ENCODE measurements at regions not wholly inside any gene's neighbourhood (a gene's known extent, or its start where the extent isn't known, plus 50 kb on each side); places are given as distances from the start of the nearest gene placed in this dataset.

- TF ChIP-seq, protein P1, sequence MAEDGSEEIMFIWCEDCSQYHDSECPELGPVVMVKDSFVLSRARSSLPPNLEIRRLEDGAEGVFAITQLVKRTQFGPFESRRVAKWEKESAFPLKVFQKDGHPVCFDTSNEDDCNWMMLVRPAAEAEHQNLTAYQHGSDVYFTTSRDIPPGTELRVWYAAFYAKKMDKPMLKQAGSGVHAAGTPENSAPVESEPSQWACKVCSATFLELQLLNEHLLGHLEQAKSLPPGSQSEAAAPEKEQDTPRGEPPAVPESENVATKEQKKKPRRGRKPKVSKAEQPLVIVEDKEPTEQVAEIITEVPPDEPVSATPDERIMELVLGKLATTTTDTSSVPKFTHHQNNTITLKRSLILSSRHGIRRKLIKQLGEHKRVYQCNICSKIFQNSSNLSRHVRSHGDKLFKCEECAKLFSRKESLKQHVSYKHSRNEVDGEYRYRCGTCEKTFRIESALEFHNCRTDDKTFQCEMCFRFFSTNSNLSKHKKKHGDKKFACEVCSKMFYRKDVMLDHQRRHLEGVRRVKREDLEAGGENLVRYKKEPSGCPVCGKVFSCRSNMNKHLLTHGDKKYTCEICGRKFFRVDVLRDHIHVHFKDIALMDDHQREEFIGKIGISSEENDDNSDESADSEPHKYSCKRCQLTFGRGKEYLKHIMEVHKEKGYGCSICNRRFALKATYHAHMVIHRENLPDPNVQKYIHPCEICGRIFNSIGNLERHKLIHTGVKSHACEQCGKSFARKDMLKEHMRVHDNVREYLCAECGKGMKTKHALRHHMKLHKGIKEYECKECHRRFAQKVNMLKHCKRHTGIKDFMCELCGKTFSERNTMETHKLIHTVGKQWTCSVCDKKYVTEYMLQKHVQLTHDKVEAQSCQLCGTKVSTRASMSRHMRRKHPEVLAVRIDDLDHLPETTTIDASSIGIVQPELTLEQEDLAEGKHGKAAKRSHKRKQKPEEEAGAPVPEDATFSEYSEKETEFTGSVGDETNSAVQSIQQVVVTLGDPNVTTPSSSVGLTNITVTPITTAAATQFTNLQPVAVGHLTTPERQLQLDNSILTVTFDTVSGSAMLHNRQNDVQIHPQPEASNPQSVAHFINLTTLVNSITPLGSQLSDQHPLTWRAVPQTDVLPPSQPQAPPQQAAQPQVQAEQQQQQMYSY (CRISPR knock-in tag; IDR thresholded peaks at IDR 0.05): no peak
- TF ChIP-seq, protein P2, sequence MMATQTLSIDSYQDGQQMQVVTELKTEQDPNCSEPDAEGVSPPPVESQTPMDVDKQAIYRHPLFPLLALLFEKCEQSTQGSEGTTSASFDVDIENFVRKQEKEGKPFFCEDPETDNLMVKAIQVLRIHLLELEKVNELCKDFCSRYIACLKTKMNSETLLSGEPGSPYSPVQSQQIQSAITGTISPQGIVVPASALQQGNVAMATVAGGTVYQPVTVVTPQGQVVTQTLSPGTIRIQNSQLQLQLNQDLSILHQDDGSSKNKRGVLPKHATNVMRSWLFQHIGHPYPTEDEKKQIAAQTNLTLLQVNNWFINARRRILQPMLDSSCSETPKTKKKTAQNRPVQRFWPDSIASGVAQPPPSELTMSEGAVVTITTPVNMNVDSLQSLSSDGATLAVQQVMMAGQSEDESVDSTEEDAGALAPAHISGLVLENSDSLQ (IDR thresholded peaks at IDR 0.05): no peak
These were observed 617.0 kb upstream of the NR5A2 start (continued) for GRCh38 chr1:199410462-199410861.

DNA sequence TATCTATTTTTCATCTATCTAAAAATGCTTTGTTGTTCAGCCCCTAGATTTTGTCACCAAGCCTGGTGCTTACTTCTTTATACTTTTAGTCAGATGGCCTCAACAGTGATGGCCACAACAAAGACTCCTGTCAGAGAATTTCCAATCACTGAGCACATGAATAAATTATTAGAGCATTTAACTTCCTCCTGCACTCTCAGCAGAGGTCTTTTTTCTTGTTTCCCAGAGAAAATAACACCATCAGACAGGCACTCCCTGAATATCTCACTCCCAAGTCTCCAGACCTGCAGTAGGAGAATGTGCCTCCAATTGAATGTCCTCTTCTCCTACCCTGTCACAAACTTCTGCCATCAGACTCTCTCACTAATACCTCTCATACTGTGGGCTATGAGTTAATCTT, 616.0 kb upstream of the NR5A2 start:
- no peak overlapping the region for H3K27ac ChIP-seq (ENCODE audit: control insufficient read depth, insufficient read depth)
- no peaks in the 10 kb centered on the region for H3K36me3 ChIP-seq (ENCODE audit: control insufficient read depth in 2 of 2, insufficient read depth in 2 of 2, low read length in 1 of 2)
- ChIA-PET POLR2A (no interaction called here), RAD21 (ENCODE audit: unreplicated experiment) (no interaction called here), SMC1A (ENCODE audit: uncharacterized antibody, unreplicated experiment) (no interaction called here), CTCF (interaction anchor here (1.0 kb wide), 1 partner anchor 50 kb away, joined by 3 read pairs; no protein-coding TSS in a partner anchor)
- no peaks in the 10 kb centered on the region; the same call in 2 of the 3 replicates for H3K9me3 ChIP-seq (replicated peaks; ENCODE audit: control insufficient read depth, insufficient read depth, low read length)
- no peak overlapping the region for H3K4me3 ChIP-seq
- H2AFZ ChIP-seq (ENCODE audit: control insufficient read depth, low read depth, low read length): no peak overlapping the region
- FAIRE-seq (no peak), DNase-seq (ENCODE audit: low read depth, low spot score) (no peak), ATAC-seq (no peak)
- no peaks in the 10 kb centered on the region for H3K4me1 ChIP-seq (ENCODE audit: control insufficient read depth, insufficient read depth, low read length)
- no peaks in the 10 kb centered on the region for H3K79me2 ChIP-seq (ENCODE audit: control insufficient read depth, insufficient read depth, low read length)
- H3K9ac ChIP-seq (ENCODE audit: control insufficient read depth, insufficient read depth, low read length): no peak overlapping the region
- no peaks in the 10 kb centered on the region for H3K27me3 ChIP-seq (replicated peaks in 1 of 2; ENCODE audit: control insufficient read depth in 2 of 2, insufficient read depth in 2 of 2, low read length in 1 of 2)
- BruUV-seq (replicated peaks): no TSS peak
- H4K20me1 ChIP-seq (ENCODE audit: control insufficient read depth, insufficient read depth): no peaks in the 10 kb centered on the region
- no peak overlapping the region for H3K4me2 ChIP-seq (ENCODE audit: control insufficient read depth, insufficient read depth)
- intact Hi-C loops (cut with micrococcal nuclease; ENCODE audit: unreplicated experiment) (no loop called here), in situ Hi-C loops (cut with MboI) (no loop called here)
- TF ChIP-seq CBX3 (IDR thresholded peaks at IDR 0.05; ENCODE audit: borderline replicate concordance, low read depth) (no peak), E4F1 (IDR thresholded peaks at IDR 0.05; ENCODE audit: borderline replicate concordance, partially characterized antibody) (no peak), TARDBP (IDR thresholded peaks at IDR 0.05; ENCODE audit: borderline replicate concordance) (no peak), RELA (IDR thresholded peaks at IDR 0.05; ENCODE audit: borderline replicate concordance, partially characterized antibody) (no peak), RCOR1 (conservative IDR thresholded peaks at IDR 0.05; ENCODE audit: low read depth, low read length) (no peak), SREBF2 (IDR thresholded peaks at IDR 0.05; ENCODE audit: low read length) (no peak), CEBPB (IDR thresholded peaks at IDR 0.05; ENCODE audit: borderline replicate concordance in 1 of 2, low read depth in 2 of 2, low read length in 2 of 2) (no peak)
- TF ChIP-seq, protein P2 (IDR thresholded peaks at IDR 0.05): no peak
- TF ChIP-seq, protein P3, sequence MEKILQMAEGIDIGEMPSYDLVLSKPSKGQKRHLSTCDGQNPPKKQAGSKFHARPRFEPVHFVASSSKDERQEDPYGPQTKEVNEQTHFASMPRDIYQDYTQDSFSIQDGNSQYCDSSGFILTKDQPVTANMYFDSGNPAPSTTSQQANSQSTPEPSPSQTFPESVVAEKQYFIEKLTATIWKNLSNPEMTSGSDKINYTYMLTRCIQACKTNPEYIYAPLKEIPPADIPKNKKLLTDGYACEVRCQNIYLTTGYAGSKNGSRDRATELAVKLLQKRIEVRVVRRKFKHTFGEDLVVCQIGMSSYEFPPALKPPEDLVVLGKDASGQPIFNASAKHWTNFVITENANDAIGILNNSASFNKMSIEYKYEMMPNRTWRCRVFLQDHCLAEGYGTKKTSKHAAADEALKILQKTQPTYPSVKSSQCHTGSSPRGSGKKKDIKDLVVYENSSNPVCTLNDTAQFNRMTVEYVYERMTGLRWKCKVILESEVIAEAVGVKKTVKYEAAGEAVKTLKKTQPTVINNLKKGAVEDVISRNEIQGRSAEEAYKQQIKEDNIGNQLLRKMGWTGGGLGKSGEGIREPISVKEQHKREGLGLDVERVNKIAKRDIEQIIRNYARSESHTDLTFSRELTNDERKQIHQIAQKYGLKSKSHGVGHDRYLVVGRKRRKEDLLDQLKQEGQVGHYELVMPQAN (conservative IDR thresholded peaks at IDR 0.05): no peak
